Smooth muscle cell (in vitro differentiated cells): ENCODE measurements at regions not wholly inside any gene's neighbourhood (a gene's known extent, or its start where the extent isn't known, plus 50 kb on each side); places are given as distances from the start of the nearest gene placed in this dataset.

Experiments used
- DNase-seq: peaks from one replicate; lab custom pipeline; 2025; ENCODE audit not compliant: unreplicated experiment; lab: John Stamatoyannopoulos, UW
- H2AFZ ChIP-seq: fragments of 200-600 bp; sonication (generic); 2 replicates; pipeline ENCODE4 v1.6.0; 2016; ENCODE audit warnings: antibody characterized with exemption, low read depth, mild to moderate bottlenecking
- H3F3A ChIP-seq: fragments of 200-600 bp; sonication (generic); 2 replicates; pipeline ENCODE4 v1.6.0; 2017; ENCODE audit warnings: antibody characterized with exemption, low read depth
- H3K27ac ChIP-seq: fragments of 200-600 bp; sonication (generic); 2 replicates; pipeline ENCODE4 v1.5.1; 2016; ENCODE audit warnings: low read depth, mild to moderate bottlenecking
- H3K27me3 ChIP-seq: fragments of 200-600 bp; sonication (generic); 2 replicates; pipeline ENCODE4 v1.6.1; 2016; ENCODE audit warnings: low read depth, mild to moderate bottlenecking
- H3K36me3 ChIP-seq: fragments of 200-600 bp; sonication (generic); 2 replicates; pipeline ENCODE4 v1.5.1; 2016; ENCODE audit warnings: low read depth
- H3K4me1 ChIP-seq: fragments of 200-600 bp; sonication (generic); 2 replicates; pipeline ENCODE4 v1.5.1; 2016; ENCODE audit warnings: low read depth
- H3K4me2 ChIP-seq: fragments of 200-600 bp; sonication (generic); 2 replicates; pipeline ENCODE4 v1.6.0; 2016; ENCODE audit warnings: mild to moderate bottlenecking
- H3K4me3 ChIP-seq: fragments of 200-600 bp; sonication (generic); 2 replicates; pipeline ENCODE4 v1.5.1; 2016; ENCODE audit warnings: mild to moderate bottlenecking
- H3K79me2 ChIP-seq: fragments of 200-600 bp; sonication (generic); 2 replicates; pipeline ENCODE4 v1.6.0; 2016; ENCODE audit warnings: low read depth, mild to moderate bottlenecking
- H3K9ac ChIP-seq: fragments of 200-600 bp; sonication (generic); 2 replicates; pipeline ENCODE4 v1.6.0; 2016; ENCODE audit warnings: low read depth
- H3K9me3 ChIP-seq: fragments of 200-600 bp; sonication (generic); replicated peaks from 2 replicates; pipeline ENCODE4 v1.5.1; 2016; ENCODE audit warnings: low read depth
- H4K20me1 ChIP-seq: fragments of 200-600 bp; sonication (generic); 2 replicates; pipeline ENCODE4 v1.6.0; 2016; ENCODE audit warnings: low read depth
- WGBS: methylation state at CpG from one replicate; pipeline ENCODE4 v1.1.7; 2016; ENCODE audit warnings: low lambda C conversion rate; 5-methylcytosine and 5-hydroxymethylcytosine counted together
- TF ChIP-seq, protein P1 (sequence below): fragments of 200-600 bp; sonication (generic); IDR thresholded peaks from 2 replicates; pipeline ENCODE4 v1.5.1; 2017; ENCODE audit warnings: borderline replicate concordance, mild to moderate bottlenecking, antibody characterized with exemption; ENCODE audit not compliant: insufficient read depth, poor library complexity, severe bottlenecking

DNA sequence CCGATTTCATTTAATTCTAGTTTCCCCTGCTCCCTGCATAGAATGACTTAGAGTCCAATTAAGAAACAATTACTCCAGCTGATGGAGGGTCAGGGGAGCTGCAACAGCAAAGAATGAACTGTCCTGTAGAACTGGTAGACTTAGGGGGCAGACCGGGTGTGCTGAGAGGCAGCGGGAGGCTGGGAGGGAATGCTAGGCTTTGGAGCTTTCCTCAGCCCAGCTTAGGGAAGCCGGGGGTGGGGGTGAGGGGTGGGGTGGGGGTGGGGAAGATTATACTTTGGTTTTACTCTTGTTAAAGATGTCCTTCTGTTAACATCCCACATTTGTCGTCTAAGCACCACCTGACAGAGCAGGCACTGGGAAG, 458.6 kb upstream of the ASIC2 start:
- H3K27me3 ChIP-seq: peaks cover 42% of the 10 kb centered on the region
- no peak for DNase-seq
- H4K20me1 ChIP-seq: no peaks in the 10 kb centered on the region
- no peaks in the 10 kb centered on the region for H3K79me2 ChIP-seq
- H2AFZ ChIP-seq: peak overlapping the region; percentile 4
- no peaks in the 10 kb centered on the region for H3K9me3 ChIP-seq
- peak overlapping the region; percentile 77 for H3K4me2 ChIP-seq
- H3K36me3 ChIP-seq: no peaks in the 10 kb centered on the region
- H3K4me1 ChIP-seq: peaks cover 5% of the 10 kb centered on the region
- 14% methylated on average over 5 of the region's 5 CpGs for WGBS
- TF ChIP-seq, protein P1, sequence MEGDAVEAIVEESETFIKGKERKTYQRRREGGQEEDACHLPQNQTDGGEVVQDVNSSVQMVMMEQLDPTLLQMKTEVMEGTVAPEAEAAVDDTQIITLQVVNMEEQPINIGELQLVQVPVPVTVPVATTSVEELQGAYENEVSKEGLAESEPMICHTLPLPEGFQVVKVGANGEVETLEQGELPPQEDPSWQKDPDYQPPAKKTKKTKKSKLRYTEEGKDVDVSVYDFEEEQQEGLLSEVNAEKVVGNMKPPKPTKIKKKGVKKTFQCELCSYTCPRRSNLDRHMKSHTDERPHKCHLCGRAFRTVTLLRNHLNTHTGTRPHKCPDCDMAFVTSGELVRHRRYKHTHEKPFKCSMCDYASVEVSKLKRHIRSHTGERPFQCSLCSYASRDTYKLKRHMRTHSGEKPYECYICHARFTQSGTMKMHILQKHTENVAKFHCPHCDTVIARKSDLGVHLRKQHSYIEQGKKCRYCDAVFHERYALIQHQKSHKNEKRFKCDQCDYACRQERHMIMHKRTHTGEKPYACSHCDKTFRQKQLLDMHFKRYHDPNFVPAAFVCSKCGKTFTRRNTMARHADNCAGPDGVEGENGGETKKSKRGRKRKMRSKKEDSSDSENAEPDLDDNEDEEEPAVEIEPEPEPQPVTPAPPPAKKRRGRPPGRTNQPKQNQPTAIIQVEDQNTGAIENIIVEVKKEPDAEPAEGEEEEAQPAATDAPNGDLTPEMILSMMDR: no peak
- H3K27ac ChIP-seq: no peak overlapping the region
- no peak overlapping the region for H3K9ac ChIP-seq
- no peaks in the 10 kb centered on the region for H3F3A ChIP-seq
- peak overlapping the region; percentile 21 for H3K4me3 ChIP-seq

DNA sequence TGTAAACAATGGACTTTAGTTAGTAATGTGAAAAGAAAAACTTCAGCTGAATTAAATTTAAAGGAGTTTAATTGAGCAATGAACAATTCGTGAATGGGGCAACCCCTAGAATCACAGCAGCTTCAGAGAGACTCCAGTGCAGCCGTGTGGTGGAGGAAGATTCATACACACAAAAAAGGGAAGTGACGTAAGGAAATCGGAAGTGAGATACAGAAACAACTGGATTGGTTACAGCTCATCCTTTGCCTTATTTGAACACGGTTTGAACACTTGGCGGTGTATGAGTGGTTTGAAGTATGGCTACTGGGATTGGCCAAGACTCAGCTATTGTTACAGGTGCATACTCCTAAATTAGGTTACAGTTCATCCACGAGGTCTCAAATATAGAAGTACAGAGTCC, 460.4 kb upstream of the ASIC2 start:
- Histone ChIP-seq H3K9ac (no peak overlapping the region), H3K79me2 (no peaks in the 10 kb centered on the region), H2AFZ (no peak overlapping the region), H3K27me3 (peaks cover 31% of the 10 kb centered on the region), H4K20me1 (no peaks in the 10 kb centered on the region), H3F3A (no peaks in the 10 kb centered on the region), H3K4me3 (no peak overlapping the region), H3K4me1 (peaks cover 5% of the 10 kb centered on the region), H3K27ac (no peak overlapping the region), H3K36me3 (no peaks in the 10 kb centered on the region), H3K9me3 (no peaks in the 10 kb centered on the region), H3K4me2 (no peak overlapping the region)
- 85% methylated on average over 7 of the region's 7 CpGs for WGBS
- no peak for DNase-seq
- TF ChIP-seq, protein P1: no peak

DNA sequence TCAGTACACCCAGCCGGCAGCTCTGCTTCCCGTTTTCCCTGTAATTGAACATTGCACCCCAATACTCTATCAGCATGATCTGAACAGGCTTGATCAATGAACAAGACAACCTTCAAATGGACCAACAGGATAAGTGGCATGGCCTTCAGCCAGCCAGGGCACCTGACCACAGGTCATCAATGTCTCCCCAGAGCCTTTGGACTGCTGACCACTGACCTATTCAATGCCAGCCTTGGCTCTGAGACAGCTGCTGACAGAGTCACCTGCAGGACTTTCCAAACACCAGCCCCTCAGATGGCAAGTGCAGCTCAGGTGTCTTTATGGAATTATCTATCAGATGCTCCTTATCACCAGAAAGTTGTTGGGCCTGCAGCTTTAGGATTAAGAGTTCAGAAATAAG, 462.9 kb upstream of the ASIC2 start:
- 94% methylated on average over 2 of the region's 2 CpGs for WGBS
- Histone ChIP-seq H2AFZ (no peak overlapping the region), H3K79me2 (no peaks in the 10 kb centered on the region), H3K4me3 (no peak overlapping the region), H3F3A (no peaks in the 10 kb centered on the region), H3K4me1 (no peaks in the 10 kb centered on the region), H3K27me3 (peaks cover 19% of the 10 kb centered on the region), H3K9me3 (no peaks in the 10 kb centered on the region), H4K20me1 (no peaks in the 10 kb centered on the region), H3K9ac (no peak overlapping the region), H3K36me3 (no peaks in the 10 kb centered on the region), H3K27ac (no peak overlapping the region), H3K4me2 (no peak overlapping the region)
- TF ChIP-seq, protein P1: no peak
- DNase-seq: no peak

DNA sequence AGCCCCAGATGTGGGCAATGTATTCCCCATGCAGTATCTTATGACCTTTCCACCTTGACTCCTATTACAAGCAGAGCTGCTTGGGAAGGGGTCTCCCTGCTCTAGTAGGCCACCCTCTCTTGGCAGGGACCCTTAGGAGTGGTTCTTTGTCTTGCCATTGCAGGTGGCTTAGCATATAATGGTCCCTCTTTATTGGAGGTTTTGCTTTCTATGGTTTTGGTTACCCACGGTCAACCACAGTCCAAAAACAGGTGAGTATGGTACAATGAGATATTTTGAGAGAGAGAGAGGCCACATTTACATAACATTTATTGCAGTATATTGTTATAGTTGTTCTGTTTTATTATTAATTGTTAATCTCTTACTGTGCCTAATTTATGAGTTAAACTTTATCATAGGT, 472.8 kb upstream of the ASIC2 start:
- Histone ChIP-seq H3K79me2 (no peaks in the 10 kb centered on the region), H2AFZ (no peak overlapping the region), H3K4me2 (no peak overlapping the region), H4K20me1 (no peaks in the 10 kb centered on the region), H3K4me3 (no peak overlapping the region), H3K27me3 (peaks cover 4% of the 10 kb centered on the region), H3F3A (no peaks in the 10 kb centered on the region), H3K4me1 (no peaks in the 10 kb centered on the region), H3K9me3 (no peaks in the 10 kb centered on the region), H3K9ac (no peak overlapping the region), H3K27ac (no peak overlapping the region), H3K36me3 (no peaks in the 10 kb centered on the region)
- WGBS: 94% methylated on average over 1 of the region's 1 CpG
- DNase-seq: no peak
- TF ChIP-seq, protein P1: no peak
